IMR-90 (cell line): ENCODE measurements at regions not wholly inside any gene's neighbourhood (a gene's known extent, or its start where the extent isn't known, plus 50 kb on each side); places are given as distances from the start of the nearest gene placed in this dataset.

Experiments used
- ATAC-seq: fragments of 200-7000 bp; cut with Tn5 transposase; 2 replicates; pipeline ENCODE4 v1.9.1; 2020; ENCODE audit warnings: low read depth, mild to moderate bottlenecking, moderate library complexity
- BruUV-seq: library from RNA; stranded (reverse); fragments of 400-500 nt; replicated peaks from 2 replicates; lab custom pipeline; 2021; lab: Mats Ljungman, UMichigan
- CTCF ChIA-PET: fragments of 300-600 bp; formaldehyde crosslinking; extraction: SDS; loops from one replicate; lab custom pipeline; 2021; ENCODE audit warnings: antibody characterized with exemption; lab: Yijun Ruan, JAX
- POLR2A ChIA-PET: fragments of 300-600 bp; sonication (Branson Sonifier 250); formaldehyde crosslinking; loops from one replicate; lab custom pipeline; 2022; ENCODE audit warnings: antibody characterized with exemption; ENCODE audit not compliant: unreplicated experiment; lab: Charles Lee
- DNase-seq: peaks from one replicate; pipeline ENCODE4 v3.0.0; 2013
- H2AFZ ChIP-seq: replicated peaks from 2 replicates; pipeline ENCODE3; 2013; ENCODE audit warnings: low read length, mild to moderate bottlenecking; ENCODE audit not compliant: poor library complexity
- H2AK5ac ChIP-seq: 2 replicates; pipeline ENCODE4 v1.6.1; 2013; ENCODE audit warnings: low read depth, low read length, inconsistent platforms
- H2AK9ac ChIP-seq: replicated peaks from 2 replicates; pipeline ENCODE3; 2013; ENCODE audit warnings: mild to moderate bottlenecking, low read depth, low read length, moderate library complexity; ENCODE audit not compliant: poor library complexity
- H2BK120ac ChIP-seq: 2 replicates; pipeline ENCODE4 v1.6.1; 2013; ENCODE audit warnings: low read depth, low read length, inconsistent platforms
- H2BK15ac ChIP-seq: 3 replicates; pipeline ENCODE4 v1.6.1; 2013; ENCODE audit warnings: low read depth, low read length, inconsistent platforms
- H2BK20ac ChIP-seq: 2 replicates; pipeline ENCODE4 v1.6.1; 2013; ENCODE audit warnings: low read depth, mild to moderate bottlenecking, inconsistent platforms, low read length, moderate library complexity
- H2BK5ac ChIP-seq: 2 replicates; pipeline ENCODE4 v1.6.1; 2013; ENCODE audit warnings: mild to moderate bottlenecking, low read depth, low read length, inconsistent platforms; ENCODE audit not compliant: poor library complexity, severe bottlenecking
- H3K14ac ChIP-seq: replicated peaks from 2 replicates; pipeline ENCODE4 v1.6.1; 2013; ENCODE audit warnings: low read depth, low read length, inconsistent platforms
- H3K18ac ChIP-seq: 2 replicates; pipeline ENCODE4 v1.6.1; 2013; ENCODE audit warnings: low read depth, low read length, control low read depth
- H3K23ac ChIP-seq: 2 replicates; pipeline ENCODE4 v1.6.1; 2013; ENCODE audit warnings: low read depth, low read length, inconsistent platforms
- H3K27ac ChIP-seq: 2 replicates; pipeline ENCODE4 v1.5.1; 2013; ENCODE audit warnings: mild to moderate bottlenecking, control low read depth, low read length; ENCODE audit not compliant: insufficient read depth
- H3K27me3 ChIP-seq: 2 replicates; pipeline ENCODE4 v1.6.1; 2013; ENCODE audit warnings: low read length; ENCODE audit not compliant: control insufficient read depth, insufficient read depth
- H3K36me3 ChIP-seq: 2 replicates; pipeline ENCODE4 v1.6.1; 2013; ENCODE audit warnings: low read length, mixed read lengths; ENCODE audit not compliant: control insufficient read depth, insufficient read depth
- H3K4ac ChIP-seq: 2 replicates; pipeline ENCODE4 v1.6.1; 2013; ENCODE audit warnings: low read depth, low read length, inconsistent platforms
- H3K4me1 ChIP-seq: 2 replicates; pipeline ENCODE4 v1.6.1; 2013; ENCODE audit warnings: low read length, mixed read lengths; ENCODE audit not compliant: control insufficient read depth, insufficient read depth
- H3K4me2 ChIP-seq: 2 replicates; pipeline ENCODE4 v1.6.1; 2013; ENCODE audit warnings: low read depth, mild to moderate bottlenecking, control low read depth, low read length, moderate library complexity
- H3K4me3 ChIP-seq: 2 replicates; pipeline ENCODE4 v1.5.1; 2013; ENCODE audit warnings: low read depth, mild to moderate bottlenecking, control low read depth, low read length, moderate library complexity; ENCODE audit not compliant: insufficient read depth
- H3K56ac ChIP-seq: 2 replicates; pipeline ENCODE4 v1.6.1; 2013; ENCODE audit warnings: low read length, inconsistent platforms; ENCODE audit not compliant: insufficient read depth; ENCODE audit errors: extremely low read depth
- H3K79me1 ChIP-seq, 2 experiments: 2 replicates each; pipeline ENCODE4 v1.6.1; 2013; ENCODE audit warnings: low read length in 2 of 2, inconsistent platforms in 1 of 2, low read depth in 1 of 2
- H3K9ac ChIP-seq: 2 replicates; pipeline ENCODE4 v1.6.1; 2013; ENCODE audit warnings: low read depth, low read length, control low read depth
- H3K9me1 ChIP-seq: 2 replicates; pipeline ENCODE4 v1.6.1; 2013; ENCODE audit warnings: low read length, inconsistent platforms; ENCODE audit not compliant: insufficient read depth
- H3K9me3 ChIP-seq: 2 replicates; pipeline ENCODE4 v1.6.1; 2013; ENCODE audit warnings: low read length; ENCODE audit not compliant: control insufficient read depth, insufficient read depth
- H4K20me1 ChIP-seq: 2 replicates; pipeline ENCODE4 v1.6.1; 2013; ENCODE audit warnings: low read length, inconsistent platforms; ENCODE audit not compliant: insufficient read depth
- H4K5ac ChIP-seq: 2 replicates; pipeline ENCODE4 v1.6.1; 2013; ENCODE audit warnings: mild to moderate bottlenecking, low read depth, low read length, control low read depth
- H4K8ac ChIP-seq, 2 experiments: 2 replicates each; pipeline ENCODE4 v1.6.1; 2013; ENCODE audit warnings: low read depth in 2 of 2, low read length in 2 of 2, control low read depth in 1 of 2, inconsistent platforms in 1 of 2
- H4K91ac ChIP-seq: 2 replicates; pipeline ENCODE4 v1.6.1; 2013; ENCODE audit warnings: low read depth, low read length, inconsistent platforms; ENCODE audit not compliant: insufficient read depth
- CEBPB ChIP-seq: IDR thresholded peaks from 2 replicates; pipeline ENCODE4 v1.6.1; 2012; ENCODE audit warnings: low read depth, low read length, improper control_type of control experiment
- MAZ ChIP-seq: IDR thresholded peaks from 2 replicates; pipeline ENCODE4 v1.6.1; 2012; ENCODE audit warnings: low read depth, mild to moderate bottlenecking, low read length, improper control_type of control experiment, moderate library complexity, borderline replicate concordance
- RAD21 ChIP-seq: IDR thresholded peaks from 2 replicates; pipeline ENCODE4 v1.6.1; 2012; ENCODE audit warnings: low read length, improper control_type of control experiment
- RCOR1 ChIP-seq: IDR thresholded peaks from 2 replicates; pipeline ENCODE4 v1.6.1; 2012; ENCODE audit warnings: mild to moderate bottlenecking, low read length, improper control_type of control experiment; ENCODE audit not compliant: insufficient replicate concordance
- RFX5 ChIP-seq: IDR thresholded peaks from 2 replicates; pipeline ENCODE4 v1.8.0; 2012; ENCODE audit warnings: low read depth, mild to moderate bottlenecking, low read length, moderate library complexity
- WGBS, 2 experiments: methylation state at CpG; one replicate each; pipeline versions ENCODE4 v1.1.5 to v1.1.7; 2013; ENCODE audit warnings: missing lambda C conversion rate in 2 of 2; ENCODE audit not compliant: insufficient read length in 1 of 2; ENCODE audit errors: extremely low coverage in 2 of 2; 5-methylcytosine and 5-hydroxymethylcytosine counted together
- dilution Hi-C: fragments of 300-500 bp; cut with HindIII; formaldehyde crosslinking; loops from one replicate; pipeline ENCODE4 v1.14.3; 2018; ENCODE audit warnings: low sequenced_read_pairs; ENCODE audit not compliant: unreplicated experiment
- in situ Hi-C: fragments of 300-500 bp; cut with MboI; formaldehyde crosslinking; loops from 3 replicates; pipeline ENCODE4 v1.14.3; 2019; ENCODE audit warnings: low sequenced_read_pairs, inconsistent platforms, mixed read lengths
- intact Hi-C: fragments of 100-400 bp; cut with micrococcal nuclease; formaldehyde crosslinking; loops from 2 replicates; pipeline ENCODE4 v1.10.0; 2022
- TF ChIP-seq, protein P1 (sequence below): fragments of 150-350 bp; IDR thresholded peaks from 2 replicates; pipeline ENCODE4 v1.6.1; 2017; ENCODE audit warnings: mild to moderate bottlenecking, antibody characterized with exemption, low read length, low read depth
- TF ChIP-seq, protein P2 (sequence below): fragments of 150-350 bp; IDR thresholded peaks from 2 replicates; pipeline ENCODE4 v1.6.1; 2016; ENCODE audit warnings: low read depth, mild to moderate bottlenecking, low read length, moderate library complexity, borderline replicate concordance

GRCh38 chr19:37313335-37313627 lies 57.6 kb upstream of the ZNF527 start:
- no peak for DNase-seq
- Histone ChIP-seq H4K91ac (no peak overlapping the region), H4K5ac (no peak overlapping the region), H2AFZ (peak overlapping the region; percentile 89), H3K36me3 (no peaks in the 10 kb centered on the region), H3K56ac (no peak overlapping the region), H3K4ac (no peak overlapping the region), H4K8ac (no peak overlapping the region; a peak in 1 of 4 replicates), H3K79me1 (no peaks in the 10 kb centered on the region; a peak in 1 of 4 replicates), H3K27me3 (no peaks in the 10 kb centered on the region), H3K4me2 (no peak overlapping the region), H2BK120ac (no peak overlapping the region), H3K18ac (no peak overlapping the region), H3K9me3 (peaks cover 4% of the 10 kb centered on the region), H2AK9ac (no peak overlapping the region), H2BK5ac (no peak overlapping the region), H4K20me1 (no peaks in the 10 kb centered on the region), H2BK15ac (no peak overlapping the region), H3K4me3 (no peak overlapping the region), H3K23ac (no peak overlapping the region), H3K9ac (no peak overlapping the region), H3K27ac (no peak overlapping the region), H3K4me1 (peaks cover 2% of the 10 kb centered on the region; the same call in 1 of the 2 replicates), H2BK20ac (no peak overlapping the region), H3K14ac (no peak overlapping the region), H3K9me1 (no peaks in the 10 kb centered on the region), H2AK5ac (no peak overlapping the region)
- in situ Hi-C loops, result no loop called here
- dilution Hi-C loops, result no loop called here
- ChIA-PET CTCF (no interaction called here), POLR2A (no interaction called here)
- TF ChIP-seq RCOR1 (no peak), RAD21 (no peak), CEBPB (no peak), RFX5 (no peak), MAZ (no peak)
- TF ChIP-seq, protein P1, sequence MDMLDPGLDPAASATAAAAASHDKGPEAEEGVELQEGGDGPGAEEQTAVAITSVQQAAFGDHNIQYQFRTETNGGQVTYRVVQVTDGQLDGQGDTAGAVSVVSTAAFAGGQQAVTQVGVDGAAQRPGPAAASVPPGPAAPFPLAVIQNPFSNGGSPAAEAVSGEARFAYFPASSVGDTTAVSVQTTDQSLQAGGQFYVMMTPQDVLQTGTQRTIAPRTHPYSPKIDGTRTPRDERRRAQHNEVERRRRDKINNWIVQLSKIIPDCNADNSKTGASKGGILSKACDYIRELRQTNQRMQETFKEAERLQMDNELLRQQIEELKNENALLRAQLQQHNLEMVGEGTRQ, result no peak
- TF ChIP-seq, protein P2, sequence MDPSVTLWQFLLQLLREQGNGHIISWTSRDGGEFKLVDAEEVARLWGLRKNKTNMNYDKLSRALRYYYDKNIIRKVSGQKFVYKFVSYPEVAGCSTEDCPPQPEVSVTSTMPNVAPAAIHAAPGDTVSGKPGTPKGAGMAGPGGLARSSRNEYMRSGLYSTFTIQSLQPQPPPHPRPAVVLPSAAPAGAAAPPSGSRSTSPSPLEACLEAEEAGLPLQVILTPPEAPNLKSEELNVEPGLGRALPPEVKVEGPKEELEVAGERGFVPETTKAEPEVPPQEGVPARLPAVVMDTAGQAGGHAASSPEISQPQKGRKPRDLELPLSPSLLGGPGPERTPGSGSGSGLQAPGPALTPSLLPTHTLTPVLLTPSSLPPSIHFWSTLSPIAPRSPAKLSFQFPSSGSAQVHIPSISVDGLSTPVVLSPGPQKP, result no peak
- WGBS, 2 experiments, result 100% methylated on average over 1 of the region's 1 CpG; no CpG with 5 or more reads in 1 of the 2 experiments
- intact Hi-C loops, result no loop called here
- no TSS peak for BruUV-seq
- ATAC-seq, result no peak
